HepG2 (cell line): ENCODE measurements at regions not wholly inside any gene's neighbourhood (a gene's known extent, or its start where the extent isn't known, plus 50 kb on each side); places are given as distances from the start of the nearest gene placed in this dataset.

Source experiments
- BCL3 ChIP-seq: sonication (generic); formaldehyde crosslinking; IDR thresholded peaks from 2 replicates; pipeline ENCODE4 v1.5.1; 2020; ENCODE audit warnings: mild to moderate bottlenecking, missing genetic modification reagents, moderate library complexity
- ETS1 ChIP-seq: sonication (generic); formaldehyde crosslinking; IDR thresholded peaks from 2 replicates; pipeline ENCODE4 v1.4.0; 2020; ENCODE audit warnings: missing genetic modification reagents
- JUN ChIP-seq: sonication (generic); formaldehyde crosslinking; IDR thresholded peaks from 2 replicates; pipeline ENCODE4 v1.4.0; 2020; ENCODE audit warnings: mild to moderate bottlenecking, missing genetic modification reagents
- KDM1A ChIP-seq: IDR thresholded peaks from 2 replicates; pipeline ENCODE4 v1.6.1; 2016; ENCODE audit warnings: missing compliant biosample characterization
- MAZ ChIP-seq, 2 experiments: sonication (generic) in 1 of 2; formaldehyde crosslinking in 1 of 2; IDR thresholded peaks; 2 replicates each; pipeline versions ENCODE4 v1.5.0 to v1.6.1; 2012 to 2020; ENCODE audit warnings: low read depth in 2 of 2, mild to moderate bottlenecking in 2 of 2, borderline replicate concordance in 1 of 2, improper control_type of control experiment in 1 of 2, low read length in 1 of 2, missing genetic modification reagents in 1 of 2, moderate library complexity in 1 of 2
- PRDM4 ChIP-seq: sonication (generic); formaldehyde crosslinking; IDR thresholded peaks from 2 replicates; pipeline ENCODE4 v1.9.0; 2021; ENCODE audit warnings: missing genetic modification reagents, borderline replicate concordance
- SNAPC5 ChIP-seq: sonication (generic); formaldehyde crosslinking; IDR thresholded peaks from 2 replicates; pipeline ENCODE4 v1.8.1; 2023; ENCODE audit warnings: mild to moderate bottlenecking, missing genetic modification reagents, borderline replicate concordance
- SP4 ChIP-seq: sonication (generic); formaldehyde crosslinking; IDR thresholded peaks from 2 replicates; pipeline ENCODE4 v1.8.1; 2023; ENCODE audit warnings: mild to moderate bottlenecking, missing genetic modification reagents
- USF2 ChIP-seq, 2 experiments: sonication (generic) in 1 of 2; formaldehyde crosslinking in 1 of 2; IDR thresholded peaks; 2 replicates each; pipeline versions ENCODE4 v1.5.1 to v1.6.1; 2011 to 2020; ENCODE audit warnings: borderline replicate concordance in 1 of 2, low read depth in 1 of 2, low read length in 1 of 2, mild to moderate bottlenecking in 1 of 2, missing genetic modification reagents in 1 of 2, moderate library complexity in 1 of 2
- ZNF510 ChIP-seq: sonication (generic); formaldehyde crosslinking; IDR thresholded peaks from 2 replicates; pipeline ENCODE4 v1.4.0; 2020; ENCODE audit warnings: low read depth, mild to moderate bottlenecking, missing genetic modification reagents
- ZNF740 ChIP-seq: sonication (generic); formaldehyde crosslinking; IDR thresholded peaks from 2 replicates; pipeline ENCODE4 v1.4.0; 2020; ENCODE audit warnings: missing genetic modification reagents

GRCh38 chr3:43970920-43971319 lies 270.8 kb upstream of the TOPAZ1 start:
- TF ChIP-seq SNAPC5 (CRISPR knock-in tag), result no peak
- no peak for TF ChIP-seq USF2 (IDR thresholded peaks at IDR 0.05; ENCODE audit: low read depth, low read length)
- TF ChIP-seq USF2 (CRISPR knock-in tag; IDR thresholded peaks at IDR 0.05; ENCODE audit: borderline replicate concordance), result no peak
- TF ChIP-seq KDM1A, result no peak
- TF ChIP-seq ETS1 (CRISPR knock-in tag), result no peak
- no peak for TF ChIP-seq SP4 (CRISPR knock-in tag)
- TF ChIP-seq PRDM4 (CRISPR knock-in tag), result no peak
- no peak for TF ChIP-seq ZNF740 (CRISPR knock-in tag)
- no peak for TF ChIP-seq MAZ (IDR thresholded peaks at IDR 0.05; ENCODE audit: borderline replicate concordance, low read depth, low read length)
- TF ChIP-seq MAZ (CRISPR knock-in tag; IDR thresholded peaks at IDR 0.05; ENCODE audit: low read depth), result no peak
- TF ChIP-seq BCL3, result no peak
- no peak for TF ChIP-seq ZNF510
- no peak for TF ChIP-seq JUN
